ENCODE measurements at regions not wholly inside any gene's neighbourhood (a gene's known extent, or its start where the extent isn't known, plus 50 kb on each side); places are given as distances from the start of the nearest gene placed in this dataset.
"Not testable (repeated sequence)": the region's sequence is repeated elsewhere in the genome, so short reads cannot be mapped to it uniquely, and the experiment has no call there.

DNA sequence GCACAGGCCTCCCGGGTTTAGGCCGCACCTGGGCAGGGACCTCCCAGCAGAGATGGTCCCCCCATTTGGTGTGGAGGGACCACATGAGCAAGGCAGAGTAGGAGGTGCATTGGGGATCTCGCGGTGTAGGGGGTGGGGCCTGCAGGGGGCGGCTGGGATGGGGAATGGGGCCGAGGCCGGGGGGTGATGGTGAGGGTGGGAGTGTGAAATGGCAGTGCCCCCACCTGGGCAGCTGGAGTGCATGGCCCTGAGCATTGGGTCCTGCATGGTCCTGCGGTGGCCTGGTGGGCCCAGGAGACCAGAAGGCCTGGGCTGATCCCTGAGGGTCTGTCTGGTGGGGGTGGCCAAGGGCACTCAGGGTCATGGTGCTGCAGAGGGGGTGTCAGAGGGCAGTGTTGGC lies 111.8 kb downstream of the KIF26A start:
- no peak for DNase-seq

DNA sequence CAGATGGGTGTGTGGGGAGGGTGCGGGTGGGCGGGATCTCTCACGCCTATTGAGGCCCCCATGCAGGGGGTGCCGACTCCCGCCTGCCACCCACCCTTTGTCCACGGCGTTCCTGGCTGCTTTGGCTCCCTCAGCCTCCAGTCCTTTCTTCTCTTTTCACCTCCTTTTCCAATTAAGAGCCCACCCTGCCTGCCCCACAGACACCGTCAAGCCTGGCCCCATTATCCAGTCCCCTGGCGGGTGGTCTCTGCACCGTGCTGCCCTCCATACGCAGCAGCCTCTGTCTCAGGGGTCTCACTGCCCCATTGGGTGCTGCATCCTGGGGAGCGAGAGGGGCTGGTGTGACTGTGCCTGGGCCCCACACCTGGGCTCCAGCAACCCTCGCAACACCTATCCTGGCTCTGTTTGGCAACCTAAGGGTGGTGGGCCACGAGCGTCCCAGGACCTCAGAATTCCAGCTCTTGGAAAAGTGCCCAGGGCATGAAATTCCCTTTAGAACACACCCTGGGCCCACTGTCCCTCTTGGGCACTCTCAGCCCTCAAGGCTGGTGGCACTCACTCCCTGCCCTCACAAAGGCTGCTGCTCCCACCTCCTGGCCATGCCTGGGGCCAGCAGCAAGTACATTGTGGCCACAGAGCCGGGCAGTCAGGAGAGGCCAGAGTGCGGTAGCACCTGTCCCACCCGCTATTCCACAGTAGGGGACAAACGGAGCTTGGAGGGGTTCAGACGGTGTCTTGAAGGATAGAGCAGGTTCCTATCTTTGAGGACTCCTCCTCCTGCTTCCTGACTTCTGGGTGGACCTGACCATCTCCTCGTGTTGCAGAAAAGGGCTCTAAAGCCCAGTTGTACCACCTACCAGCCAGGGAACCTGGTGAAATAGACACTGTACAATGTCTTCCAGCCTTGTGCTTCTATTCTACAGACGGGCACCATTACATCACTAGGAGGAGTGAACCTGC lies 114.1 kb downstream of the KIF26A start:
- no peak for DNase-seq

DNA sequence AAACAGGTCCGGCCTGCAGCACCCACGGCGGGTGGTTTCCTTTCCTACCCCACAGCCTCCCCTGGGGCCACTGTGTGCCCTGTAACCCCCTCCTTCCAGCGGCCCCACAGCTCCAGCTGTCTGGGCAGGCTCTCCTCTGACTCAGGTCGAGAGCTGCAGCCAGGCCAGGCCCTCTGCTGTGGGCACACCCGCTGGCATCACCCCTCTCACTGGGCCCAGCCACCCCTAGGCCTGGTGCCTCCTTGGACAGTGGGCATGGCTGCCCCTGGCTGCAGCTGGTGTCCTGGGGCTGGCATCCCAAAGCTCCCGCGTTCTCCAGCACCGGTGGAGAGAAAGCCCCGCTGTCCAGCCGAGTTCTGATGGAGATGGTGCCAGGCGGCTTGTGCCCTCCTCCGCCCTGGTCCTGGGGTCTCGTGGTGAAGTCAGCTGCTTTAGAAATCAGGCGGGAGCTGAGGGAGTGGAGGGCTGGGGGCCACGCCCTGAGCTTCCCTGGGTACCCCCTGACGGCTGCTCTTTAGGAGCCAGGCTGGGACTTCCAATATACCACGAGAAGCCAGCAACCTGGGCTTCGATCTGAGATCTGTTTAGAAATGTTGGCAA lies 114.9 kb downstream of the KIF26A start:
- no peak for DNase-seq

DNA sequence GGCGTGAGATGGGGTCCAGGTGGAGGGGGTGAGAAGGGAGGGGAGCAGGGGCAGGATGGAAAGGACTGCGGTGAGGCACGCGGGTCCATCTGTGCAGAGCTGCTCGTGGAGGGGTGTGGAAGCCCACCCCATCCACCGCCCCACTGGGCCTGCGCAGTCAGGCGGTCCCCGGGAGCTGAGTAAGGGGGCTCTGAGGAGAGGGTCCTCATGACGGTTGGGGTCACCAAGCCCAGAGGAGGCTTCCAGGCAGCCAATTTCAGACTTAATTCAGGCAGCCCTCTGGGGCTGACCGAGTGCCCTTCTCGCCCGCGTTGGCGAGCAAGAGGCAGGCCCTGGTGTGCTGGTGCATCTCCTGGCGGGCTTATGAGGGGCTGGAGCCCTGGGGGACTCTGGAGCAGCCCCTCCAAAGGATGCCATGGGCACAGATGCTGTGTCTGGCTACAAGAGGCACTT lies 115.5 kb downstream of the KIF26A start:
- DNase-seq: no peak

DNA sequence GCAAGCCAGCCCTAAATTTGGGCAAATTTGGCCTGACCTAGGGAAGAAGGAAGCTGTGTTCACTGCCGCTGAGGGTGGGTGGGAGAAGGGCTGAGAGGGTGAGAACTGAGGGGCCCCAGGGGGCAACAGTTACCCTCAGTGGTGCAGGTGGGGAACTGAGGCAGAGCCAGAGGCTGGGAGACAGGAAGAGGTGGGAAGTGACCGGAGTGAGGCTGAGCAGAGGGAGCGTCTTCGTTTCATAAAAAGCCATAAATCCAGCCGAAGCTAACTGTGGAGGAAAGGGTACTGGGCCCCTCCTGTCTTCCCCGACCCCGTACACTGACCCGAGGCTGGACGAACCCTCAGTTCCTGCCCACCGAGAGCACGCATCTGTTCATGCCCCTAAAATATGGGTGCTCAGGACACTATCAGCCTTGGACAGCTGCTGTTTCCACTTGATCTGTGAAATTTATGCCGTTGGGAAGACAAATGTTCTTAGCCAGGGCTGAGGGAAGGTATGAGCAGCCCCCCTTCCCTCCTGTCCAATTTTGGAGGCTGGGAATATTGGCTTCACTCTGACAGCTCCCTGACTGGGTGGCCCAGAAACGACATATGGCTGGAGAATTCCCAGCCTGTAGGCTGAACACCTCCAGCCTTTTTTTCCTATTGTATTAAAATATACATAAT lies 116.5 kb downstream of the KIF26A start:
- DNase-seq: no peak

DNA sequence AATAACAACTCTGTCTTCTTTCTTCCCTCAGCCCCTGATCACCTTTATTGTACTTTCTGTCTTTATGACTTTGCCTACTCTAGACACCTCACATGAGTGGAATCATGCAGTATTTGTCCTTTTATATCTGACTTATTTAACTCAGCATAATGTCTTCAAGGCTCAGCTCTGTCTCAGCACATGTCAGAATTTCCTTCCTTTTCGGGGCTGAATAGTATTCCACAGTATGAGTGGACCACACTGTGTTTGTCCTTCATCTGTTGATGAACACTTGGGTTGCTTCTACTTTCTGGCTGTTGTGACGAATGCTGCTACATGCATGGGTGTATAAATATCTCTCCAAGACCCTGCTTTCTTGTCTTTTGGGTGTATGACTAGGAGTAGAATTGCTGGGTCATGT lies 117.6 kb downstream of the KIF26A start:
- DNase-seq: no peak

DNA sequence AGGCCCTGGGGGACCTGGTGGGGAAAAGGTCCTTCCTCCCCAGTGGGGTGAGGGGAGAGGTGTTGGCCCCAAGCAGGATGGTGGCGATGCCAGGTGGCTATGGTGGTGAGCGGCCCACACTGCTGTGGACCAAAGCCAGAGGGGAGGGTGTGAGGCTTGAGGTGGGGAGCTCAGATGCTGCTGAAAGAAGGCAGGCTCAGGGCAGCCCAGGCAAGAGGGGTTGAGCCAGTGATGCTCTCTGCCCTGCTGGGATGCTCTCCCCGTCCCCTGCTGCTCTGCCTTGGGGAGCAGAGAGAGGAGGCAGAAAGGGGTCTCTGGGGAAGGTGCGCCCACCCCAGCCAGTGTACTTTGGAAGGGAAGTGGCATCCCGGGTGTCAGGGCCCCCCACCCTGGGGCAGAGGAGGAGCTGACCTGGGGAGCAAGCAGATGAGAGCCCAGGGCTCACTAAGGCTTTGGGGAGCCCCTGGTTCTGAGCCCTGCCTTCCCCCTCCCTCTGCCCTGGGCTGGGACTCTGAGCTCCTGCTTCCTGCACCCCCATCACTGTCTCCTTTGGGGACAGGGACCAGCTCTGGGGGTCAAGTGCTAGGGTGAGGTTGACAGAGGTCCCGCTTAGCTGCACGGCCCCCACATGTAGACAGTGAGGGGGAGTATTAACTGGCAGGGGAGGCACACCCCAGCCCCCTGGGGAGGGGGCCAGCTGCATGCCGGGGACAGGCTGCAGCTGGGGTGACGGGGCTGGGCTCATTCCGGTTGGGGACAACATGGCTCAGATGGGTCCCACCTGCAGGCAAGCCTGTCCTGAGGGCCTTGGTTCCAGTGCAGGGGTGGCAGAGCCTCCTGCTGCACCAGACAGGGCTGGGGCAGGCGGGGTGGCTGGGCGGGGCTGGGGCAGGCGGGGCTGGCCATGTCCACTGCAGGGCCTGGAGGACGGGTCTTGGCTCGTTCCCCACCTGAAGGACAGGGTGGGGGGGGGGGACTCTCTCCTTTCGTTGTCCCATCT lies 124.4 kb downstream of the KIF26A start:
- no peak for DNase-seq

DNA sequence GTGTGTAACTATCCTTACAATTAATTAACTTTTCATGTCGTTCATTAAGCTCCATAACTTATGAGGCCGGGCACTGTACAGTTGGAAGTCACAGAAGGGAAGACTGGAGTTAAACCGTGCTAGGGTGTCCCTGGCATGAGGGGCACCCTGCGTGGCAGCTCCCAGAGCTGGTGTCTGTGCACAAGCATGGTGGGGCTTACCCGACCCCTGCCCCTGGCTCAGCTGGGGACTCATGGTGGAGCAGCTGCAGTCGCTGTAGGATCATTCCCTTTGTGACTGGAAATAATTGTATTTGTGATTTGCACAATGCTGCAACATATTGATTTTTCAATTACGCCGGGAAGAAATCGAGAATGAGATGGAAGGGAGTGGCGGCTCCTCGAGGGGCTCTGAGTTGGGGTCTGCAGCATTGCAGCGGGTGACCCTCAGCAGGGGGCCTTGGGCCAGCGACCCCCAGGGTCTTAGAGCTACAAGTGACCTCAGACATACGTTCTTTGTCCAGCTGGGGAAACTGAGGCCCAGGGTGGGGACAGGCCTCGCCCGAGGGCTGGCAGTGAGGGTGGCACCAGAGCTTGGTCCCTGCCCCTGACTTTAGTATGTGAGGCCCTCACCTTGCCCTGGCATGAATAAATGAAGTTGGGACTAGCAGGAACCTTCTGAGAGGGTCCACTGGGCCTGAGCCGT lies 125.4 kb downstream of the KIF26A start:
- no peak for DNase-seq

DNA sequence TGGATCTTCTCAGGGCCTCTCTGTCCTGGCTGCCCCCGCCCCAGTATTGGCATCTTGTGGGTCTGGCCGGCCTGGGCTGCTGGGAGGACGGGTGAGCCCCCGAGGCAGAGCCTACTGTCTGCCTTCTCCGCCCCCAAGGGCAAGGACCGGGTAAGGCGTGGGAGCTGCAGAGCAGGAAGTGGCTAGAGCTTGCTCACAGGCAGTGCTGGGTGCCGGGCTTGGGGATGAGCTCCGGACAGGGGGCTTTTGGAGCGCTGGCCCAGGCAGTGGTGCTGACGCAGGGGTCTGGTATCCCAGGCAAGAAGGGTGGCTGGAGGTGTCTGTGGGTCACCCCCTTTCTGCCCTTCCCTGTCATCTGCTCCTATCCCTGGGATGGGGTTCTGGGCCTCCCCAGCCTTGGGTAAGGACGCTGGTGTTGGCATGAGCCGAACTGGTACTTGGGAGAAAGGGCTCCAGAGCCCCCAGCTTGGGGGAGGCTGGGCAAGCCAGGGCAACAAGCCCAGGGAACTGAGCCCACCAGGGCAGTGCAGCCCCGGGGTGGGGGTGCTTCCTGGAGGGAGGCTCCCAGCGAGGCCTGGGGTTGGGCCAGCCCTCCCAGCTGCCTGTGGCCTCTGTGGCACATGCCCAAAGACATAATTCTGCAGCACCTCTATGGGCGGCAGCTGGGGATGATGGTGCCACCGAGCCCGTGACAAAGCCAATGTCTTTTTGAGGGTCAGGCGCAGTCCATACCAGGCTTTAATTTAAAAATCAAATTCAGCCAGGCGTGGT lies 126.3 kb downstream of the KIF26A start:
- DNase-seq: no peak

DNA sequence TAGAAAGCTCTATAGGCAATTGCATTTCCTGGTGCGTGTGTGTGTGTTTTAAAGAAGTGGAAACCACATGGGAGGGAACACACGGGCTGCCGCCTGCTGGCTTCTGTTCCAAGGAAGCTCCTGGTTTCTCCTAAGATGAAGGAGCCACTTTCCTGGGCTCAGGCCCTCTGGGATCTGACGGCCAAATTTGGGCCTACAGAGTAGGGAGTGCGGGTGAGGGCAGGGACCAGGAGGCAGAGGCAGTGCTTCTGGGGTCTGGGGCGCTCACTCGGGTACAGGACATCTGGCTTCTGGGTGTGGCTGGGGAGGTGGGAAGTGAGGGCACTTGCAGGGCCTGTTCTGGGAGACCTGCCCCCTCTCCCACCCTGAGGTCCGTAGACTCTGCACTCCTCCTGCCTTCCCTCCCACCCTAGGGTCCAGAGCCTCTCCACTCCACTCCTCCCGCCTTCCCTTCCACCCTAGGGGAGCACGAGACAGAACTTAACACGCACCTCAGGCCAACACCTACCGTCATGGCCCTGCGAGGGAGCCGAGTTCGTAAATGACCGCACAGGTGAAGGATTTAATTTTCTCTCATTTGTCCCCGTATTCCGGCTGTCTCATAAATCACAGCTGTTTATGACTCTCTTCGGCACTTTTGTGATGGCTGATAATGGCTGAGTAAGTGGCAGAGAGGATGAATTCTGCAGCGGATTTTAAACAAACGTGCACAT lies 127.7 kb downstream of the KIF26A start:
- no peak for DNase-seq

DNA sequence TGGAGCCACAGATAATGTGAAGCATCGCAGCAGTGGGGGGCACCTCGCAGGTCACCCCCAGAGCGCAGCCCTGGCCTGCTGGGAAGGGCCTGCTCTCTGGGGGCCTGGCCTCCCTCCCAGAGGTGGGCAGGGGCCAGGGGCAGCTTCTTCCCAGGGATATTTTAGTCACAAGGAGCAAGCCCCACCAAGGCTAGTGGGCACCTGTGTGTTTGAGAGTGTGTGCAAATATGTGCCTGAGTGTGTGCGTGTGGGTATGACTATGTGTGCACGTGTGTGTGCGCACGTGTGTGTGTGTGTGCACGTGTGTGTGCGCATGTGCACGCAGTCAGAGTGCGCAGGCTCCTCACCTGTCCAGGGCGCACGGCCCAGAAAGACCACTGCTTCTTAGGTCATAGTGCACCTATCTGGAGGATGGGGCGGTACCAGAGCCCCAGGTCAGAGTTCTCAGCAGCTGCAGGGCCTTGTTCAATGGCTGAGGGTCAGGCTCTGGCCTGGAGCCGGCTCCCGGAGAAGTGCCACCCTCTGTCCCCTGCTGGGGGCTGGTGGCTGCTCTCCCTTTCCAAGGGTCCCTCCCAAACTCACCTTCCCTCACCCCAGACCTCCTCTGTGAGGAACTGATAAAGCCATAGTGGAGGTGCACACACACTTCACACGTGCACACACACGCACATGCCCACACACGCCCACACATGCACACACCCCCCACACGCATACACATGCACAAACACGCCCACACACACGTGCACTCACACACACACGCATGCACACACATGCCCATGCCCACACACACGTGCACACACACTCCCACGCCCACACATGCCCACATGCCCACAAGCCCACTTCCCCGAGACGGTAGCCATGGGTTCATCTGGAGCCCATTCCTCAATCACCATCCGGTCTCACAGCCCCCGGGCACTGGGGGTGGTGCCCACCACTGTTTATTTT lies 128.5 kb downstream of the KIF26A start:
- no peak for DNase-seq

DNA sequence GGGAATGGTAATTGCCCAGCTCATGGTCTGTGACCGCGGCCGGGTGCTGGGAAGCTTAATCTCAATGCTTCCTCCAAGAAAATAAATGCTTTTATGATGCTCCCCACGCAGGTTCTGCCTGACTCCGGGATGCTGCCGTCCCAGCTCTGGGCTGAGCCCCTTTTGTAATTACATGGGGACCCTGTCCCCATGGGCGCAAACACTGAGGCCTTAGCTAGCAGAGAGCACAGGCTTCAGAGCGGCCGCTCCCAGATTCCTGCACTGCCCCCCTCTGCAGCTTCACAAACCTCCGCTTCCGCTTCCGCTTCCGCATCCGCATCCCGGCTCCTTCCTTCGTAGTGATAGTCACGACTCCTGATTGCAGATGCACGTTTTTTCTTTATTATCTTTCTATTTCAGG lies 129.5 kb downstream of the KIF26A start:
- DNase-seq: no peak

DNA sequence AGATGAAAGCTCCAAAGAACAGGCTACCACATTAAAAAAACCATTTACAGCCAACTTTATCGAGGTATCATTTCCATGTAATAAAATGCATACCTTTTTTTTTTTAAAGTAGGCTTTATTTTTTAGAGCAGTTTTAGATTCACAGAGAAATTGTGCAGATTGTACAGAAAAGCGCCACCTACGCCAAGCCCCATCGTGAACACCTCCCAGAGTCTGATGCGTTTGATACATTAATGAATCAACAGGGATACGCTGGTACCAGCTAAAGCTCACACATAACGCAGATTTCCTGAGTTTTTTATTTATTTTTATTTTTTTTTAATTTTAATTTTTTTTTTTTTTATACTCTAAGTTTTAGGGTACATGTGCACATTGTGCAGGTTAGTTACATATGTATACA lies 129.9 kb downstream of the KIF26A start:
- DNase-seq: no peak

DNA sequence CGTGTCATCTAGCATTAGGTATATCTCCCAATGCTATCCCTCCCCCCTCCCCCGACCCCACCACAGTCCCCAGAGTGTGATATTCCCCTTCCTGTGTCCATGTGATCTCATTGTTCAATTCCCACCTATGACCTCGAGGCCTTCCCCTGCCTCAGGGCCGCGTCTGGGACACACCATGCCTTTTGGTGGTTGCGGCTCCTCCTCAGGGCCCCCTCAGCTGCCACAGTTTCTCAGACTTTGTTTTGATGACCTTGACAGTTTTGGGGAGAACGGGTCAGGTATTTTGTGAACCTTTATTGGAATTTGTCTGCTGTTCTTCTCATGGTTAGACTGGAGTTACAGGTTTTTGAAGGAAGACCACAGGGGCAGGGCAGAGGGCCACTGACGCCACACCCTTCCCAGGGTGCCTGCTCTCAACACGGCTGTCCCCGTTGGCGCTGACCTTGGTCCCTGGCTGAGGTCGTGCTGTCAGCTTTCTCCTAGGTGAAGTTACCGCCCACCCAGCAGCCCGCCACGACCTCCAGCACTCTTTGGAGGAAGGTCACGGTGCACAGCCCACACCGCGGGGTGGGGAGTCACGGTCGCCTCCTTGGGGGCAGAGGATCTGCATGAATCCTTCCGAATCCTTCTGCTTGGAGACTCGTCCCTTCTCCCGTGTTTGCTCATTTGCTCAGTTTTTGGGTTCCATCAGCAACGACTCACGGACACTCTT lies 130.5 kb downstream of the KIF26A start:
- DNase-seq: no peak

DNA sequence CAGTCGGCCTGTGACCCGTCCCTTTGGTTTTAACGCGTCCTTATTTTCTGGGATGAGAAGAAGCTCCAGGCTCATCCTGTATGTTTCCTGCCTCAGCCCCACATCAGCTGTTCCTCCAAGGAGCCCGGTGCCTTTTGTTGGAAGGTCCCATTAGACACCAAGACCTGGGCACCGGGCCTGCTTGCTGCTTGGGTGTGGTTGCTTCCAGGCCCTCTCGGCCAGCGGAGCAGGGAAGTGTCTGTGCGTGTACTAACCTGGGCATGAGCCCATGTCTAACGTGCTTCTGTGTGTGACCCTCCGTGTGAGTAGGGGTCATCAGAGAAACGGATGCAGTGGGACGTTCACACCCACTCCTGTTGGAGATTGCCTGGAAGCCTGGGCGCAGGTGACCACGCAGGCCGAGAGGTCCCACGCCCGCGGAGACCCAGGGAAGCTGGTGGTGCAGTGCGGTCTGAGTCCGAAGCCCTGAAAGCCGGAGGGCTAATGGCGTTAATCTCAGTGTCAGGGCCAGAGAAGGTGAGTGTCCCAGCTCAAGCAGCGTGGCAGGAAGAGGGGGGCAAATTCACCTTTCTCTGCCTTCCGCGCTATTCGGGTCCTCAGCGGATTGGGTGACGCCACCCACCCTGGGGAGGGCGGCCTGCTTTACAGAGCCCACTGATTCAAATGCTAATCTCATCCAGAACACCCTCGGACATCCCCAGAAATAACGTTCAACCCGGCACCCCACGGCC lies 131.3 kb downstream of the KIF26A start:
- not testable (repeated sequence) for DNase-seq

DNA sequence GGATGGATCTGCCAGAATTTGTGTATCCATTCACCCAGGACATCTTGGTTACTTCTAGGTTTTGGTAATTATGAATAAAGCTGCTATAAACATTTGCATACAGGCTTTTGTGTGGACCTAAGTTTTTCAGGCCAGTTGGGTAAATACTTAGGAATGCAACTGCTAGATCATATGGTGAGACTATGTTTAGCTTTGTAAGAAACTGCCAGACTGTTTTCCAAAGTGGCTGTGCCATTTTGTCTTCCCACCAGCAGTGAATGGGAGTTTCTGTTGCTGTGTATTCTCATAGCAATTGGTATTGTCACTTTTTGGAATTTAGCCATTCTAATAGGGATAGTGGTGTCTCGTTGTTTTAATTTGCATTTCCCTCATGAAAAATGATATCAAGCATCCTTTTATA lies 133.0 kb downstream of the KIF26A start:
- no peak for DNase-seq

DNA sequence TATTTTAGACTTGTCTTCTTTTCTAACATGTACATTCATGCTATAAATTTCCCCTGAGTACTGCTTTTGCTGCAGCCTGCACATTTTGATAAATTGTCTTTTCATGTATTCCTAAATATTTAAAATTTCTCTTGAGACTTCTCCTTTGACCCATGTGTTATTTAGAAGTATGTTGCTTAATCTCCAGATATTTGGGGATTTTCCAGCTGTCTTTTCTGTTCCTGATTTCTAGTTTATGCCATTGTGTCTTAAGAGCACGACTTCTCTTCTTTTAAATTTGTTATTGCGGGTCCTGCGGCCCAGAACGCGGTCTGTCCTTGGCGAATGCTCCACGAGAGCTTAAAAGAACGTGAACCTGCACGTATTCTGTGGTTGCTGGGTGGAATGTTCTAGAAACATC lies 136.4 kb downstream of the KIF26A start:
- no peak for DNase-seq
